BLaER1 (cell line): ENCODE measurements at regions not wholly inside any gene's neighbourhood (a gene's known extent, or its start where the extent isn't known, plus 50 kb on each side); places are given as distances from the start of the nearest gene placed in this dataset.

Source experiments
- H3K27ac ChIP-seq: shearing (Covaris generic); formaldehyde crosslinking; 2 replicates; pipeline ENCODE4 v1.8.1; 2022
- H3K27me3 ChIP-seq: shearing (Covaris generic); formaldehyde crosslinking; 2 replicates; pipeline ENCODE4 v1.8.1; 2022
- H3K36me3 ChIP-seq: shearing (Covaris generic); formaldehyde crosslinking; 2 replicates; pipeline ENCODE4 v1.8.1; 2022
- H3K4me1 ChIP-seq: shearing (Covaris generic); formaldehyde crosslinking; 2 replicates; pipeline ENCODE4 v1.8.1; 2022
- H3K4me2 ChIP-seq: shearing (Covaris generic); formaldehyde crosslinking; 2 replicates; pipeline ENCODE4 v1.8.1; 2022
- H3K4me3 ChIP-seq: shearing (Covaris generic); formaldehyde crosslinking; 2 replicates; pipeline ENCODE4 v1.8.1; 2022
- H3K9ac ChIP-seq: shearing (Covaris generic); formaldehyde crosslinking; 2 replicates; pipeline ENCODE4 v1.8.1; 2022
- H3K9me3 ChIP-seq: shearing (Covaris generic); formaldehyde crosslinking; 2 replicates; pipeline ENCODE4 v1.8.1; 2022
- H4K20me1 ChIP-seq: shearing (Covaris generic); formaldehyde crosslinking; 2 replicates; pipeline ENCODE4 v1.8.1; 2022
- Cebpa-rat ChIP-seq: shearing (Covaris generic); IDR thresholded peaks from 2 replicates; pipeline ENCODE4 v1.8.1; 2022

GRCh38 chrX:125497667-125498066 is 178.0 kb downstream of the TEX13C start:
- H3K27ac ChIP-seq = no peak overlapping the region
- H3K9me3 ChIP-seq = no peaks in the 10 kb centered on the region
- H4K20me1 ChIP-seq = no peaks in the 10 kb centered on the region
- no peaks in the 10 kb centered on the region for H3K4me1 ChIP-seq
- TF ChIP-seq Cebpa-rat = no peak
- peaks cover 67% of the 10 kb centered on the region for H3K27me3 ChIP-seq
- no peak overlapping the region for H3K4me3 ChIP-seq
- no peak overlapping the region for H3K4me2 ChIP-seq
- H3K9ac ChIP-seq = no peak overlapping the region
- H3K36me3 ChIP-seq = no peaks in the 10 kb centered on the region

DNA sequence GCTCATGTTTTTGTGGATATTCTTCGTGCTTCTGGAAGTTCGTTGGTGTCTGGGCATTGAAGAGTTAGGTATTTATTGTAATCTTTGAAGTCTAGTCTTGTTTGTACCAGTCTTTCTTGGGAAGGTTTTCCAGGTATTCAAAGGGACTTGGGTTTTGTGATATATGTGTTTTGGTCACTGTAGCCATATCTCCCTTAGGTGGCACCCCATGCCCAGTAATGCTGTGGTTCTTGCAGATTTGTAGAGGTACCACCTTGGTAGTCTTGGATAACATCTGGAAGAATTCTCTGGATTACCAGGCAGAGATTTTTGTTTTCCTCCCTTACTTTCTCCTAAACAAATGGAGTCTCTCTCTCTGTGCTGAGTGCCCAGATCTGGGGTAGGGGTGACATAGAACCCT is 184.1 kb downstream of the TEX13C start:
- TF ChIP-seq Cebpa-rat = no peak

GRCh38 chrX:125505207-125505606 is 185.5 kb downstream of the TEX13C start:
- Histone ChIP-seq H3K27me3 (peaks cover 39% of the 10 kb centered on the region), H3K4me2 (no peak overlapping the region), H3K9ac (no peak overlapping the region), H3K27ac (no peak overlapping the region), H3K4me3 (no peak overlapping the region), H3K9me3 (0 out of 2 replicates have a peak, but pooled peaks cover 10% of the 10 kb centered on the region), H3K4me1 (no peaks in the 10 kb centered on the region), H3K36me3 (no peaks in the 10 kb centered on the region), H4K20me1 (no peaks in the 10 kb centered on the region)
- no peak for TF ChIP-seq Cebpa-rat

More for the DNA sequence above, 184.1 kb downstream of the TEX13C start:
- H4K20me1 ChIP-seq = no peaks in the 10 kb centered on the region
- no peak overlapping the region for H3K4me2 ChIP-seq
- 0 out of 2 replicates have a peak, but pooled peaks cover 10% of the 10 kb centered on the region for H3K9me3 ChIP-seq
- no peaks in the 10 kb centered on the region for H3K4me1 ChIP-seq
- no peaks in the 10 kb centered on the region for H3K36me3 ChIP-seq
- peaks cover 50% of the 10 kb centered on the region for H3K27me3 ChIP-seq
- H3K9ac ChIP-seq = no peak overlapping the region
- H3K27ac ChIP-seq = no peak overlapping the region
- H3K4me3 ChIP-seq = no peak overlapping the region

DNA sequence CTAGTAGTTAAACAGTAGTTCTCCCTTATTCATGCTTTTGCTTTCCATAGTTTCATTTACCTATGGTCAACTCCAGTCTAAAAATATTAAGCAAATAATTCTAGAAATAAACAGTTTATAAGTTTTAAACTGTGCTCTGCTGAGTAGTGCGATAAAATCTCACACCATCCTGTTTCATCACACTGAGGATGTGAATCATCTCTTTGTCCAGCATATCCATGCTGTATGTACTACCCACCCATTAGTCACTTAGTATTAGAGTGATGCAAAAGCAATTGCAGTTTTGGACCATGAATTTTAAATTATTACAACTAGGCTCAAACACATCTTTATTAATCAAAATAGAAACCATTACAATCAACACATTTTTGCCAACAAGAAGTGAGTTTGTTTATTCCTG is 187.4 kb downstream of the TEX13C start:
- no peak for TF ChIP-seq Cebpa-rat
- H3K27ac ChIP-seq = no peak overlapping the region
- H3K27me3 ChIP-seq = peaks cover 31% of the 10 kb centered on the region

GRCh38 chrX:125520029-125520428 is 200.4 kb downstream of the TEX13C start:
- no peak overlapping the region for H3K4me3 ChIP-seq
- TF ChIP-seq Cebpa-rat = no peak
- no peak overlapping the region for H3K27ac ChIP-seq

More for the DNA sequence above, 187.4 kb downstream of the TEX13C start:
- Histone ChIP-seq H3K4me3 (no peak overlapping the region), H4K20me1 (no peaks in the 10 kb centered on the region), H3K4me1 (no peaks in the 10 kb centered on the region), H3K4me2 (no peak overlapping the region), H3K36me3 (no peaks in the 10 kb centered on the region), H3K9me3 (0 out of 2 replicates have a peak, but pooled peaks cover 10% of the 10 kb centered on the region), H3K9ac (no peak overlapping the region)

DNA sequence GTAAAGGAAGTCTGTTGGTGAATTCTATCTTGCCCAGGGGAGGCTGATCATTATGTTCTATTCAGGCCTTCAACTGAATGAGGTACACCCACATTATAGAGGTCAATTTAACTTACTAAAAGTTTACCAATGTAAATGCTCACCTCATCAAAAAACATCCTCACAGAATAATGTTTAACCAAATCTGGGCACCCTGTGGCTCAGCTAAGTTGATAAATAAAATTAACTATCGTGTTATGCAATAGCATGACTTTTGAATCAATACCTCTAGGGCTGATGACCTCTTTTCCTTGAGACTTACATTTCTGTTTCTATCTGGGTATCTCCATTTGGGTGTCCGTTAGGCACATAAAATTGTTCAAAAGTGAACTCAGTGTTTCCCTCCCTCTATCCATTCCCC is 203.1 kb downstream of the TEX13C start:
- H3K27me3 ChIP-seq = peaks cover 36% of the 10 kb centered on the region
- no peaks in the 10 kb centered on the region for H4K20me1 ChIP-seq
- no peaks in the 10 kb centered on the region for H3K36me3 ChIP-seq
- no peak for TF ChIP-seq Cebpa-rat
- no peaks in the 10 kb centered on the region for H3K4me1 ChIP-seq
- H3K27ac ChIP-seq = no peak overlapping the region
- H3K4me3 ChIP-seq = no peak overlapping the region
- no peak overlapping the region for H3K9ac ChIP-seq
- H3K4me2 ChIP-seq = no peak overlapping the region
- H3K9me3 ChIP-seq = peaks cover 6% of the 10 kb centered on the region

More at GRCh38 chrX:125520029-125520428, 200.4 kb downstream of the TEX13C start:
- Histone ChIP-seq H3K9ac (no peak overlapping the region), H3K27me3 (peaks cover 30% of the 10 kb centered on the region), H3K4me2 (no peak overlapping the region), H3K36me3 (no peaks in the 10 kb centered on the region), H3K4me1 (no peaks in the 10 kb centered on the region), H4K20me1 (no peaks in the 10 kb centered on the region), H3K9me3 (no peaks in the 10 kb centered on the region)

- Histone ChIP-seq H3K4me3 (no peak overlapping the region), H4K20me1 (no peaks in the 10 kb centered on the region), H3K4me2 (no peak overlapping the region), H3K27me3 (peaks cover 65% of the 10 kb centered on the region), H3K4me1 (no peaks in the 10 kb centered on the region), H3K27ac (no peak overlapping the region), H3K9ac (no peak overlapping the region), H3K9me3 (0 out of 2 replicates have a peak, but pooled peaks cover 4% of the 10 kb centered on the region), H3K36me3 (no peaks in the 10 kb centered on the region)
- no peak for TF ChIP-seq Cebpa-rat
Measured at GRCh38 chrX:125532411-125533089, 212.9 kb downstream of the TEX13C start.

- H3K9ac ChIP-seq = no peak overlapping the region
- no peaks in the 10 kb centered on the region for H3K4me1 ChIP-seq
- no peak for TF ChIP-seq Cebpa-rat
- no peaks in the 10 kb centered on the region for H3K36me3 ChIP-seq
- H3K27ac ChIP-seq = no peak overlapping the region
- 0 out of 2 replicates have a peak, but pooled peaks cover 4% of the 10 kb centered on the region for H3K9me3 ChIP-seq
- no peak overlapping the region for H3K4me3 ChIP-seq
- H4K20me1 ChIP-seq = no peaks in the 10 kb centered on the region
- no peak overlapping the region for H3K4me2 ChIP-seq
- peaks cover 70% of the 10 kb centered on the region for H3K27me3 ChIP-seq
Measured at GRCh38 chrX:125533352-125533751, 213.7 kb downstream of the TEX13C start.

DNA sequence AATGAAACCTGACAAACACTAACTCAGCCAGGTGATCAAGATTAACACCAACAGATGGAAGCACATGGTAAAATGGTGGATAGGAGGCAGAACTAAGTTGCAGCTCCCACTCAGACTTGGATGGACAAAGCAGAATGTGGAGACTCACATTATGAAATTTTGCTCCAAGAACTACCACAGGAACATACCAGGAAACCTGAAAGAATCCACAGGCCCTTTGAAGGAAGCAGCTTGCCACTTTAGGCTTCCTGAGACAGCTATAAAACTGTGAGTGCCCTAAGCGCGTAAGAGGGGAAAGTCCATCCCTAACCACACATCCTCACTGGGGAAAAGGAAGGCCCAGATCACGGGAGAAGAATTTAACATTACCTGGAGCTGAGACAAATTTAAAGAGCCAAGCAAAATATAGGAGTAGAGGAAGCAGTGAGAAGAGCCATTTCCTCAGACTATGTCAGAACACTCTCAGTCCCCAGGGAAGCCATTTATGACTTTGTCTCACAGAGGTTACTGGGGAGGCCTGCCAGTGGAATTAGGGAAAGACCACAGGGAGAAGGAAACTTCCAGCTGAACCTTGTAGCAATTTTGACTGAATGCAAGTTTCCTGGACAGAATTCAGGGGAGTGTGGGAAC is 224.5 kb downstream of the TEX13C start:
- no peak overlapping the region for H3K4me3 ChIP-seq
- peaks cover 5% of the 10 kb centered on the region for H3K9me3 ChIP-seq
- peaks cover 32% of the 10 kb centered on the region for H3K27me3 ChIP-seq
- H3K36me3 ChIP-seq = no peaks in the 10 kb centered on the region
- no peak overlapping the region for H3K9ac ChIP-seq
- H3K4me1 ChIP-seq = 0 out of 2 replicates have a peak, but pooled peaks cover 5% of the 10 kb centered on the region
- no peak overlapping the region for H3K4me2 ChIP-seq
- no peak overlapping the region for H3K27ac ChIP-seq
- no peak for TF ChIP-seq Cebpa-rat
- H4K20me1 ChIP-seq = no peaks in the 10 kb centered on the region

DNA sequence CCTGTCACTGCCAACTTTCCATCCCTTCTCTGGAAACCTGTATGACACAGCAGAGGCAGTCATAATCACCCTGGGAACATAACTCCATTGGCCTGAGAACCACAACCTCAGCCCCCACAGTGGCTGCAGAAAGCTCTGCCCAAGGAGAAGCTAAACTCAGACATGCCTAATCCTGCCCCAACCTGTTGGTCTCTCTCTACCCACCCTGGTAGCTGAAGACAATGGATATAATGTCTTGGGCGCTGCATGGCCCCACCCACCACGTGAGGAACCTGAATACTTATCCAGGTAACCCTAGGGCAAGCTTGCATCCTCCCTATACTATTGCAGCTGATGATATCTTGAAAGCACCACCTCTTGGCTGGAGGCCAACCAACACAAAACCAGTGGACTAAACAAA is 225.2 kb downstream of the TEX13C start:
- Histone ChIP-seq H4K20me1 (no peaks in the 10 kb centered on the region), H3K27me3 (peaks cover 28% of the 10 kb centered on the region), H3K36me3 (no peaks in the 10 kb centered on the region), H3K4me1 (0 out of 2 replicates have a peak, but pooled peaks cover 5% of the 10 kb centered on the region), H3K4me3 (no peak overlapping the region), H3K27ac (no peak overlapping the region), H3K4me2 (no peak overlapping the region), H3K9me3 (peaks cover 5% of the 10 kb centered on the region), H3K9ac (no peak overlapping the region)
- TF ChIP-seq Cebpa-rat = no peak
